ENCODE measurements at regions not wholly inside any gene's neighbourhood (a gene's known extent, or its start where the extent isn't known, plus 50 kb on each side); places are given as distances from the start of the nearest gene placed in this dataset.
"Not testable (repeated sequence)": the region's sequence is repeated elsewhere in the genome, so short reads cannot be mapped to it uniquely, and the experiment has no call there.

DNA sequence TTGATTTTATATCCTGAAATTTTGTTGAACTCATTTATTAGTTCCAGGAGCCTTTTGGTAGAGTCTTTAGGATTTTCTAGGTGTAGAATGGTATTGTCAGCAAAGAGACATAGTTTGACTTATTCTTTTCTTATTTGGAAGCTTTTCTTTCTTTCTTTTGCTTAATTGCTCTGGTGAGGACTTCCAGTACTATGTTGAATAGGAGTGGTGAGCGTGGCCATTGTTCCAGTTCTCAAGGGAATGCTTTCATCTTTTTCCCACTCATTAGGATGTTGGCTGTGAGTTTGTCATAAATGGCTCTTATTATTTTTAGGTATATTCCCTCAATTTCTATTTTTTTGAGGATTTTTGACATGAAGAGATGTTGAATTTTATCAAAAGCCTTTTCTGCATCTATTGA lies 182.2 kb upstream of the SPRY2 start:
- Histone ChIP-seq H3K4me1 (ENCODE audit: control insufficient read depth, insufficient read depth, low read length) (no peaks in the 10 kb centered on the region), H3K79me2 (ENCODE audit: control insufficient read depth, insufficient read depth, low read length) (no peaks in the 10 kb centered on the region), H3K9ac (ENCODE audit: control insufficient read depth, insufficient read depth, low read length) (no peak overlapping the region), H2AFZ (ENCODE audit: control insufficient read depth, low read depth, low read length) (no peak overlapping the region), H3K36me3 (ENCODE audit: control insufficient read depth in 2 of 2, insufficient read depth in 2 of 2, low read length in 1 of 2) (no peaks in the 10 kb centered on the region), H3K4me3 (no peak overlapping the region), H3K9me3 (replicated peaks; ENCODE audit: control insufficient read depth, insufficient read depth, low read length) (no peaks in the 10 kb centered on the region), H3K27ac (ENCODE audit: control insufficient read depth, insufficient read depth) (no peak overlapping the region), H3K4me2 (ENCODE audit: control insufficient read depth, insufficient read depth) (no peak overlapping the region), H4K20me1 (ENCODE audit: control insufficient read depth, insufficient read depth) (no peaks in the 10 kb centered on the region), H3K27me3 (replicated peaks in 1 of 2; ENCODE audit: control insufficient read depth in 2 of 2, insufficient read depth in 2 of 2, low read length in 1 of 2) (no peaks in the 10 kb centered on the region)
- CTCF ChIA-PET, result interaction anchor here (0.8 to 1.0 kb wide), 2 partner anchors 9 to 404 kb away, joined by 4 to 5 read pairs; no protein-coding TSS in a partner anchor
- WGBS (ENCODE audit: insufficient coverage, insufficient replicate concordance, low lambda C conversion rate, missing lambda C conversion rate), result 29% methylated on average over 1 of the region's 1 CpG
- SMC1A ChIA-PET (ENCODE audit: uncharacterized antibody, unreplicated experiment), result no interaction called here
- intact Hi-C loops (cut with micrococcal nuclease; ENCODE audit: unreplicated experiment), result no loop called here
- in situ Hi-C loops (cut with MboI), result no loop called here
- no peak for FAIRE-seq
- TF ChIP-seq ZZZ3 (IDR thresholded peaks at IDR 0.05; ENCODE audit: control insufficient read depth, insufficient read length, low read depth) (no peak), BCL3 (IDR thresholded peaks at IDR 0.05; ENCODE audit: borderline replicate concordance, insufficient read depth, low read depth, low read length, poor library complexity, severe bottlenecking) (no peak), NBN (IDR thresholded peaks at IDR 0.05) (no peak), TCF7 (IDR thresholded peaks at IDR 0.05; ENCODE audit: borderline replicate concordance) (no peak), SP1 (IDR thresholded peaks at IDR 0.05; ENCODE audit: low read depth, low read length) (no peak), NFYA (IDR thresholded peaks at IDR 0.05; ENCODE audit: borderline replicate concordance, low read depth, low read length) (no peak), NR2F1 (conservative IDR thresholded peaks at IDR 0.05) (no peak), JUND (IDR thresholded peaks at IDR 0.05; ENCODE audit: low read depth, low read length) (no peak)
- TF ChIP-seq, protein P1, sequence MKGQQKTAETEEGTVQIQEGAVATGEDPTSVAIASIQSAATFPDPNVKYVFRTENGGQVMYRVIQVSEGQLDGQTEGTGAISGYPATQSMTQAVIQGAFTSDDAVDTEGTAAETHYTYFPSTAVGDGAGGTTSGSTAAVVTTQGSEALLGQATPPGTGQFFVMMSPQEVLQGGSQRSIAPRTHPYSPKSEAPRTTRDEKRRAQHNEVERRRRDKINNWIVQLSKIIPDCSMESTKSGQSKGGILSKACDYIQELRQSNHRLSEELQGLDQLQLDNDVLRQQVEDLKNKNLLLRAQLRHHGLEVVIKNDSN (IDR thresholded peaks at IDR 0.05; ENCODE audit: borderline replicate concordance, extremely low read length, insufficient read depth, low read depth, low read length), result no peak
- TF ChIP-seq, protein P2, sequence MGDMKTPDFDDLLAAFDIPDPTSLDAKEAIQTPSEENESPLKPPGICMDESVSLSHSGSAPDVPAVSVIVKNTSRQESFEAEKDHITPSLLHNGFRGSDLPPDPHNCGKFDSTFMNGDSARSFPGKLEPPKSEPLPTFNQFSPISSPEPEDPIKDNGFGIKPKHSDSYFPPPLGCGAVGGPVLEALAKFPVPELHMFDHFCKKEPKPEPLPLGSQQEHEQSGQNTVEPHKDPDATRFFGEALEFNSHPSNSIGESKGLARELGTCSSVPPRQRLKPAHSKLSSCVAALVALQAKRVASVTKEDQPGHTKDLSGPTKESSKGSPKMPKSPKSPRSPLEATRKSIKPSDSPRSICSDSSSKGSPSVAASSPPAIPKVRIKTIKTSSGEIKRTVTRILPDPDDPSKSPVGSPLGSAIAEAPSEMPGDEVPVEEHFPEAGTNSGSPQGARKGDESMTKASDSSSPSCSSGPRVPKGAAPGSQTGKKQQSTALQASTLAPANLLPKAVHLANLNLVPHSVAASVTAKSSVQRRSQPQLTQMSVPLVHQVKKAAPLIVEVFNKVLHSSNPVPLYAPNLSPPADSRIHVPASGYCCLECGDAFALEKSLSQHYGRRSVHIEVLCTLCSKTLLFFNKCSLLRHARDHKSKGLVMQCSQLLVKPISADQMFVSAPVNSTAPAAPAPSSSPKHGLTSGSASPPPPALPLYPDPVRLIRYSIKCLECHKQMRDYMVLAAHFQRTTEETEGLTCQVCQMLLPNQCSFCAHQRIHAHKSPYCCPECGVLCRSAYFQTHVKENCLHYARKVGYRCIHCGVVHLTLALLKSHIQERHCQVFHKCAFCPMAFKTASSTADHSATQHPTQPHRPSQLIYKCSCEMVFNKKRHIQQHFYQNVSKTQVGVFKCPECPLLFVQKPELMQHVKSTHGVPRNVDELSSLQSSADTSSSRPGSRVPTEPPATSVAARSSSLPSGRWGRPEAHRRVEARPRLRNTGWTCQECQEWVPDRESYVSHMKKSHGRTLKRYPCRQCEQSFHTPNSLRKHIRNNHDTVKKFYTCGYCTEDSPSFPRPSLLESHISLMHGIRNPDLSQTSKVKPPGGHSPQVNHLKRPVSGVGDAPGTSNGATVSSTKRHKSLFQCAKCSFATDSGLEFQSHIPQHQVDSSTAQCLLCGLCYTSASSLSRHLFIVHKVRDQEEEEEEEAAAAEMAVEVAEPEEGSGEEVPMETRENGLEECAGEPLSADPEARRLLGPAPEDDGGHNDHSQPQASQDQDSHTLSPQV (IDR thresholded peaks at IDR 0.05), result no peak
- no peak for DNase-seq (ENCODE audit: low read depth, low spot score)
- no TSS peak for BruUV-seq (replicated peaks)
- POLR2A ChIA-PET, result no interaction called here
- RAD21 ChIA-PET (ENCODE audit: unreplicated experiment), result no interaction called here
- no peak for ATAC-seq

GRCh38 chr13:80522463-80522862 lies 181.5 kb upstream of the SPRY2 start:
- CTCF ChIA-PET, result interaction anchor here (0.8 to 1.0 kb wide), 3 partner anchors 8 to 404 kb away, joined by 4 to 5 read pairs (median 4); no protein-coding TSS in a partner anchor
- RAD21 ChIA-PET (ENCODE audit: unreplicated experiment); intact Hi-C loops (cut with micrococcal nuclease; ENCODE audit: unreplicated experiment); H4K20me1 ChIP-seq (ENCODE audit: control insufficient read depth, insufficient read depth); H3K27me3 ChIP-seq (replicated peaks in 1 of 2; ENCODE audit: control insufficient read depth in 2 of 2, insufficient read depth in 2 of 2, low read length in 1 of 2); H3K36me3 ChIP-seq (ENCODE audit: control insufficient read depth in 2 of 2, insufficient read depth in 2 of 2, low read length in 1 of 2); H2AFZ ChIP-seq (ENCODE audit: control insufficient read depth, low read depth, low read length); H3K27ac ChIP-seq (ENCODE audit: control insufficient read depth, insufficient read depth); H3K4me2 ChIP-seq (ENCODE audit: control insufficient read depth, insufficient read depth); H3K4me3 ChIP-seq; H3K9ac ChIP-seq (ENCODE audit: control insufficient read depth, insufficient read depth, low read length); SMC1A ChIA-PET (ENCODE audit: uncharacterized antibody, unreplicated experiment); POLR2A ChIA-PET; H3K9me3 ChIP-seq (replicated peaks; ENCODE audit: control insufficient read depth, insufficient read depth, low read length); FAIRE-seq; H3K79me2 ChIP-seq (ENCODE audit: control insufficient read depth, insufficient read depth, low read length); in situ Hi-C loops (cut with MboI); BruUV-seq (replicated peaks); ATAC-seq; DNase-seq (ENCODE audit: low read depth, low spot score); H3K4me1 ChIP-seq (ENCODE audit: control insufficient read depth, insufficient read depth, low read length): not testable (repeated sequence)
- WGBS (ENCODE audit: insufficient coverage, insufficient replicate concordance, low lambda C conversion rate, missing lambda C conversion rate), result 0% methylated on average over 1 of the region's 1 CpG

Data from GM12878 (cell line).